Left renal cortex interstitium (tissue), 4 donors: ENCODE measurements at regions not wholly inside any gene's neighbourhood (a gene's known extent, or its start where the extent isn't known, plus 50 kb on each side); places are given as distances from the start of the nearest gene placed in this dataset.
"Not testable (repeated sequence)": the region's sequence is repeated elsewhere in the genome, so short reads cannot be mapped to it uniquely, and the experiment has no call there.

Experiments used
- DNase-seq, 4 donors: peaks; one replicate each; pipeline ENCODE4 v3.0.0-alpha.2; 2013; ENCODE audit warnings: low read depth in 4 of 4, low spot score in 2 of 4, missing footprints in 1 of 4

DNA sequence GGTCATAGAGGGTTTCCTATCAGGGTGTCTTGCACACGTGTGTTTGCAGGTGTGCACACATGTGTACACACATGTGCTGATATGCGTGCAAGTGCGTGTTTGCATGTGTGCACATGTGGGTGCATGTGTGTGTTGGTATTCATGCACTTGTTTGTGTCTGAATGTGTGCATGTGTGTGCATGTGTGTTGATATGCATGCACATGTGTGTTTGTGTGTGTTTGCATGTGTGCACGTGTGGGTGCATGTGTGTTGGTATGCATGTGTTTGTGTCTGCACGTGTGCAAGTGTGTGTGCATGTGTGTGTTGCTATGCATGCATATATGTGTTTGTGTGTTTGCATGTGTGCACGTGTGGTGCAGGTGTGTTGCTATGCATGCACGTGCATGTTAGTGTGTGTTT, 150.5 kb downstream of the SOX1 start:
- no peak for DNase-seq

DNA sequence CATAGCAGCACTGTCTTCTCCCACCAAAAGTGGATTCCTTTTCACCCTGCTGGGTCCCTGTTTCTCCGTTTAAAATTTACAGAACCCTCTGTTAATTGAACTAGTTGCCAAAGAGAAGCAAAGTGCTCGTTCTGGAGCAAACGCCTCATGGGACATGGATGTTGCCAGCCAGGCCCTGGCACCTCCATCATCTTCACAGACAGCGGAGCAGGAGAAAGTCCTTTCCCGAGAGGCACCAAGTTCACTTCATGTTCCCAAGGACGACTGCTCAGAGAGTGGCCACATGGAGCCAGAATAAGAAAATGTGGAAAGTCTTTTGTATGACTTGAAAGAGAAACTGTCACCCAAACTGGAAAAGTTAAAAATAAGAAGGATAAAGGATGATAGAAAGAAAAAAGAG, 151.5 kb downstream of the SOX1 start:
- no peak for DNase-seq

DNA sequence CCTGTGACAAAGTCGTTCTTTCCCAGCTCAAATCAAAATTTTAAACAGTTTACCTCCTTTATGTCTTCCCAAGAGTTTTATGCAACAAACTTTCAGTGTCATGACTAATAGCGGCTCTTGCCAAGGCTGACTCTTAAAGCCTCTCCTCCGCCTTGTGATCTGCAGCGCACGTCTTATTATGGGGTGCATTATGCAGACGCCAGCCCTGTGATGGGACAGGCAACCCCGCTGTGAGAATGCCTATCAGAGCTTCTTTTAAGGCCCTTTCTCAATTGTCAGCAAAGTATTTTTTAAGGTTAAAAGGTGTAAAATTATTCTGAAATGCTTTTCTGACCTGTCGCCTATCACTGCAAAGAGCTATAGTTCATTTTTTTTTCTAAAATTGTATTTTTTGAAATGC, 152.8 kb downstream of the SOX1 start:
- no peak for DNase-seq

- no peak for DNase-seq
These were observed 153.4 kb downstream of the SOX1 start for GRCh38 chr13:112220296-112220875.

DNA sequence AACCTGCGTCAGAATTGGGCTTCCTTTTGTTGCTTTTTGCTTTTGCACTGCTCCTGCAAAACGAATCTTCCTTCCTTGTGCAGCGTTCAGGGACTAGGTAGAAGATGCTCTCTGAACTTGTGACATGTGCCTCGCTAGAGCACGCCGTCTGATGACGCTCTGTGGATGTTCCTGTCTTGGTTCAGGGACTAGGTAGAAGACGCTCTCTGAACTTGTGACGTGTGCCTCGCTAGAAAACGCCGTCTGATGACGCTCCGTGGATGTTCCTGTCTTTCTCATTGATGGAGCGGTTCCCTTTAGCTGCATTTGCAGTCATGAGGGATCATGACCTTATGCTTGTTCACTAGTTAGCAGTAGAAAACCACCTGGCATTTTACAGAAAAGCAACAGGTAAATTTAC, 154.0 kb downstream of the SOX1 start:
- DNase-seq, result no peak

DNA sequence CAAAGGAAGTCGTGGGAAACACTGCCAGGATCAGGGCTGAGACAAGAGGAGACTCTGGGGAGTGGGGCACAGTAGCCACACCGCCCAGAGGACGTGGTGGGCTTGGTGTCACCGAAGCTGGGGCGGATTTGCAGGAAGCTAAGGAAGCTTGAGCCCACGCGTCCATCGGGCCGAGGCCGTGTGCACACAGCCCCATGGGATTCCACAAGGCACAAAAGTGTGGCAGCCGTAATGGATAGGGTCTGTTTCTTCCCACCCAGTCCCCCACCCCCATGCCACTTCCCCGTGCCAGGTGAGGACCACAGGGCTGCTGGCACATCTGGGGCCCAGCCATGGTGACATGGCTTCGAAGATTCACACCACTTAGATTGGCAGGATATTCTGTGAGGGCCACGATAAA, 153.2 kb upstream of the SPACA7 start:
- no peak for DNase-seq

DNA sequence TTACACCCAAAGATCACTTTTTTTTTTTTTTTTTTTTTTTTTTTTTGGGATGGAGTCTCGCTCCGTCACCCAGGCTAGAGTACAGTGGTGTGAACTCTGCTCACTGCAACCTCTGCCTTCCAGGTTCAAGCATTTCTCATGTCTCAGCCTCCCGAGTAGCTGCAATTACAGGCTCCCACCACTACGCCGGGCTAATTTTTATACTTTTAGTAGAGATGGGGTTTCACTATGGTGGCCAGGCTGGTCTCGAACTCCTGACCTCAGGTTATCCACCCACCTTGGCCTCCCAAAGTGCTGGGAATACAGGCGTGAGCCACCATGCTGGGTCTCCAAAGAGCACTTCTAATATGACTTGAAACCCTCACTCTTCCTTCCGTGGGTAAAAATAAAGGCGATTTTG, 152.2 kb upstream of the SPACA7 start:
- not testable (repeated sequence) for DNase-seq

DNA sequence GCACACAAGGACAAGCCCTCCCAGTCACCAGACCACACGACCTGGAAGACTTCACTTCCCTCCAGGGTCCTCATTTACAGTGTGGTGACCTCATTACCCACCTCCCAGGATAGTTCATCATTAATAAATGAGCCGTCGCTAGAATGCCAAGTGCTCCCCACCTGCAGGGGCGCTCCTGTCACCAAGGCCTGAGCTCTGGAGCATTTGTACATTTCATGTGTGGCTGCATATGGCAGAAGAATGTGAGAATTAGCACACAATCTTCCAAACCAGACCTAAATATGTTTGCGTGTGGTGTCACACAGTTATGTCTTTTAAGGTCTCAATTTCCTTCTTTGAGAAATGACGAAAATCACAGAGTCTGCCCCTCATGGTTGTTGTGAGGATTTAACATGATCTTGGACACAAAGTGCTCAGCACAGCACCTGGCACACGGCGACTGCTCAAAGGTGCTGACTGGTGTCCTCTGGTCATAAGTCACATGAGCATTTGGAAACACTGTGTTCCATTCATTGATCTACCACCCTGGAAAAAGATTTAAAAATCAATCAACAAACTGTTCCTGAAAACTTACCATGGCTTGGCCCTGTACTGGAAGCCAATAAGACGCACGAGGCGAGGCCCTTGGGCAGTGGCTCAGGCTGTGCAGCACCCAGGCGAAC, 150.6 kb upstream of the SPACA7 start:
- DNase-seq, result no peak

GRCh38 chr13:112226320-112227002, 149.7 kb upstream of the SPACA7 start:
- no peak for DNase-seq

- no peak for DNase-seq
These were observed 149.1 kb upstream of the SPACA7 start for GRCh38 chr13:112227031-112227430.

DNA sequence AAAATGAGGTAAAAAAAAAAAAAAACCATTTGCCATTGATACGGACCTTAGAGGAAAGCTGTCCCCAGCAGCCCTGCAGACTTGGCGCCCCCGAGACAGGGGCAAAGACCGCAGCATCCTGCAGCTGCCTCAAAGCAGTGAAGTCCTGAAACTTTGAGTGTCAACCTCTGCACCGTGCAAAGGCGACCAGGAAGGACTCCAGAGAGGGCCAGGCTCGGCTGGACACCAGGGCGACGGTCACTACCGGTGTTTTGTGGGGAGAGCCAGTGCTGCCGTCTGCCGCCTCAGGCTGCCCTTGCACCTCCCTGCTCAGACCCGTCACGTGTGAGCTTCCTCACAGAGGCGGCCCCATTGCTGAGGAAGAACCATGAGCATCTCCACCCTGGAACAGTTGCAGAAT, 146.7 kb upstream of the SPACA7 start:
- DNase-seq, result no peak

DNA sequence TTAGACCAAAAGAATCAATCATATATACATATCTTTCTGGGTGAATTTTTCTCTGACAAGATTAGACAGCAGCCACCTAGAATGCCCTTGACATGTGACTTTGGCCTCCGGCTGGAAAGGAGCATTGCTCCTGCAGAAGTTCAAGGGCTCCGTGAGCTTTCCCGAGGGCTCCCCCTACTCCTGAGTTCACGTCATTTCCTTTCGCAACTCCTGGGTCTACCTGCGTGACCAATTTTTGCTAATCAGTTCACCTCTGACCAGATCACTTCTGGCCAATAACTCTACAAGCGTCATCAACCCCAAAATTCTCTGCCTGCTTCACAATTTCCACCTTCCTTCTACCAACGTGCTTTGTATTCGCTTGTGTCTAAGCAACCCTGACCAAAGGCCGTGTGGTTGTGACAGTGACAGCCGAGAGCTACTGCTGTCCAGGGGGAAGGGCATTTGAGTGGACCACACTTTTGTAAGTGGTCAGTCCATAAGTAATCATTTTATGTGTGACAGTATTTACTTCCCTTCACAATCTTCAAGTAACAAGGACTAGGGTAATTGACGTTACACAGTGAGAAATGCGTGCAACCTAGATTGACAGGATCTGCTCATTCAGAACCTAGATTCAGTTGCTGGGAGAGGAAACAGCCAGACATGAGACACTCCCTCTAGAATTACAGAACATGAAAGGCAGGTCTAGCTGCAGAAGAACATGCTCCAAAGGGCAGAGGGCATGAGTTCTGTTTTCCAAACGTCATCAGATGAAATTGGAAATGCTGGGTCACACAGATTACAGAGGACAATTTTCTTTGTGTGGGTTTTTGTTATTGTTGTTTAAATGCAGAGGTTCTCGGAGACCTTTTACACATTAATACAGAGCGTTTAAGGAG, 145.9 kb upstream of the SPACA7 start:
- no peak for DNase-seq

GRCh38 chr13:112231451-112232083, 144.6 kb upstream of the SPACA7 start:
- DNase-seq, result no peak

- DNase-seq, result no peak
These were observed 142.9 kb upstream of the SPACA7 start for GRCh38 chr13:112233256-112233655.

DNA sequence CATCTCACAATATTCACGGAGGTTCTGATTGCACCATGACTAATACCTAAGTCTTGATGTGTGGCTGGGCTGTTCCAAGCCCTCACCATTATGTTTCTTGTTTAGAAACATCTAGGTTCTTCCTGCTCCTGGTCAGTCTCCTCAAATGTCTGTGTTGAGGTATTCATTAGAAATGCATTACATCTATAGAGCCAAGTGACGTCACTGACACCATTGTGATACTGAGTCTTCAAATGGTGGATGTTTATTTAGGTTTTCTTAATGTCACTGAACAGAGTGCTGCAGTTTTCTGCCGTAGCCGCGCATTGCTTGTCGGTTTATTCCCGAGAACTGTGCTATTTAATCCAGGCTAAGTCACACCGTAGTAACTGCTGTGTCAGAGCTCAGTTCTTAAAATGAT, 142.4 kb upstream of the SPACA7 start:
- DNase-seq, result no peak

DNA sequence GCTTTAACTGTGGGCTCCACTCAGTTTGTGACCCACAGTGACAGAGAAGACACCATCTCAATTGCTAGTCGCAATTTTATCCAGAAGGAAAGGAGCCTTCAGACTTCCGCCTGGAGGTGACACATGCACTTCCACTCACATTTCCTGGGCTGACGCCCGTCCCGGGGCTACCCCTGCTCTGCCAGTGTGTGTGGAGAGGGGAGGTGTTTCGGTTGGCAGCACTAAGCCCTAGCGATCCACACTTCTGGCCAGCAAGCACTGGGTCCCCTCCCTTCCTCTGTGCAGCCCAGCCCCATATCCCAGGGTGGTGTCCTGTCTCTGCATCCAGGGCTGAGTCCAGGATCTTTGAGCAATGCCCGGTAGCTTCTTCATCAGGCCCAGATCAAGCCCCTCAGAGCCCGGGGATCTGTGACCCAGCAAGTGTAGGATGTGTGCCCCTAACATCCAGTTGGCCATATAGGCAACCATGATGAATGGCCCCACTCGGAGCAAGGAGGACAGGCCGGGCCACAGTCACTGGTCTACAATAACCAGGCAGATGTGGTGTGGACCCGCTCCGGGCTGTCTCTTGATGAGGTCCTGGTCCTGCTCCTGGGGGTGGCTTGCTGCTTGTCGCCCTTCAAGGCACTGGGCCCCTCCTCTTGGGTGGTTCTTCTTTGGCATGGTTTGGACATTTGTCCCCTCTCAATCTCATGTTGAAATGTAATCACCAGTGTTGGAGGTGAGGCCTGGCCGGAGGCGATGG, 141.9 kb upstream of the SPACA7 start:
- DNase-seq, result no peak

GRCh38 chr13:112236016-112236415, 140.1 kb upstream of the SPACA7 start:
- DNase-seq, result no peak

GRCh38 chr13:112236539-112237197, 139.5 kb upstream of the SPACA7 start:
- DNase-seq, result no peak

DNA sequence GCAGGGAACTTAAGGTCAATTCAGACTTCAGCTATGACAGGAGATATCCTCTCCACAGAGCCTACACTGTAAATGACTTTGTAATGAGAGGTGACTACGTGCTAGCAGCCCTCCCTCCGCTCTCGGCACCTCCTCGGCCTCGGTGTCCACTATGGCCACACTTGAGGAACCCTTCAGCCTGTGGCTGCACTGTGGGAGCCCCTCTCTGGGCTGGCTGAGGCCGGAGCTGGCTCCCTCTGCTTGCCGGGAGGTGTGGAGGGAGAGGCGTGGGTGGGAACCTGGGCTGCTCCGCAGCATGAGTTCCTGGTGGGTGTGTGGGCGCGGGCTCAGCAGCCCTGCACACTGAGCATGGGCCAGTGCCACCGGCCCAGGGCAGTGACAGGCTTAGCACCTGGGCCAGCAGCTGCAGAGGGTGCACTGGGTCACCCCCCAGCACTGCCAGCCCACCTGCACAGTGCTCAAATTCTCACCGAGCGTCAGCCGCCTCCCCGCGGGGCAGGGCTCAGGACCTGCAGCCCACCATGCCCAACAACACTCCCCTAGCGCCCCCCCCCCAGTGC, 137.6 kb upstream of the SPACA7 start:
- no peak for DNase-seq
